NCI-H1694 (cell line): ENCODE measurements at regions not wholly inside any gene's neighbourhood (a gene's known extent, or its start where the extent isn't known, plus 50 kb on each side); places are given as distances from the start of the nearest gene placed in this dataset.
"Not testable (repeated sequence)": the region's sequence is repeated elsewhere in the genome, so short reads cannot be mapped to it uniquely, and the experiment has no call there.

ENCODE experiments used
- DNase-seq: peaks from one replicate; lab custom pipeline; 2025; lab: John Stamatoyannopoulos, UW

DNA sequence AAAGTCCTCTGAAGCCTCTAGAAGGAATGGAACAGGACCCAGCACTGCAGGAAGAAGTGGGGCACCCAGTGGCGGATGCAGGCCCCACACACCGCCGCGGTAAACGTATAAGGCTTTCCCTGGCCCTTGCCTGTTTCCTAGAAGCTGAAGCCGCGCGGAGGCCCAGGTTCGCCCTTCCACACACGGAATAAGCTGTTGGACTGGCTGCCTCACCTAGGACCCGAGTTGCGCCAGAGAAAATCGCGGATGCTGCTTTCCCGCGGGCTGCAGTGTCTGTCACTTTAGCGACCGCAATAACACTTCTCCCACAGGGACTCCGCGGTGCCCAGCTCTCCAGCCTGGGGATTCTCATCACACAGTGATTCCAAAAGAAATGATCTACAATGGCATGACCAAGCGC, 1736.9 kb downstream of the TP53TG3F start:
- DNase-seq = no peak

- no peak for DNase-seq
Measured at GRCh38 chr16:35197656-35198055, 1738.2 kb downstream of the TP53TG3F start.

DNA sequence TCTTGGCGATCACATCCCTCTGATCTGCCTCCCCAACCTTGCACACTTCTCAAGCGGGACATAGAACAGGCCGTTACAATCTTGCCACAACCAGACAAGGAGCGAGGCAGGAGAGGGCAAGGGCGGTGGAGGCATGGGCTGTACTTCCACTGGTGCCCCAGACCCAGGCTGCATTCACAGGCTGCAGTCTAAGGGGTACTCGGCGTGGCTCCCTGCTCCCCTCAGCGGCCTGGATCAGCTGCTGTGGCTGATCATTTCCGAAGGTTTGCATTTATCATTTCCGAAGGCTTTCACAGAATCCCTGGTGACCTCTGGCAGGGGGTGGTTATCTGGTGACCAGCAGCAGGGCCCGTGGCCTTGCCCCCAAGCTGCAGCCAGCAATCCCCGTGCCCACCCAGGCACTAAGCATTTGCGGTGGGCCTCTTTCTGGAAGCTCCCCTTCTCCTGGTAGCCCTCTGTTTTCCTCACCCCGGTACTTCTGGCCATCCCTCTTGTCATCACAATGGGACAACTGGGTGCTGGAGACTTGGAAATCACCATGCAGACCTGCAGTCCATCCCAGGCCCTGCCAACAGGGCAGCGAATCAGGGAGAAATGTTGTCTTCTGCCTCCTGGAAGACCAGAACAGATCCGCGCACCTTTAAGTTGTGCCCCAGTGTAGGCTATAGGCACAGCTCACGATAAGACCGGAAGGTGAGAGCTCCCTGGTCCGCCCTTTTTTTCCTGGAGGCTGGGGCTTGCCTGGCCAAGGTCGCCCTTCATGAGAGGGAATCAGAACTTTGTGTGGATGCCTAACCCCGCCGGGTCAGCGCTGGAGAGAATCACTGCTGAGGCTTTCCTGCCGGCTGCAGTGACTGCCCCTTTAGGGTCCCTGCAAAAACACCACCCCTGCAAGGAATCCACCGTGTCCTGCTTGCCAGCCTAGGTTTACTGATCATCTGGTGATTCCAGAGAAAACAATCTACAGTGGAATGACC, 1739.1 kb downstream of the TP53TG3F start:
- no peak for DNase-seq

DNA sequence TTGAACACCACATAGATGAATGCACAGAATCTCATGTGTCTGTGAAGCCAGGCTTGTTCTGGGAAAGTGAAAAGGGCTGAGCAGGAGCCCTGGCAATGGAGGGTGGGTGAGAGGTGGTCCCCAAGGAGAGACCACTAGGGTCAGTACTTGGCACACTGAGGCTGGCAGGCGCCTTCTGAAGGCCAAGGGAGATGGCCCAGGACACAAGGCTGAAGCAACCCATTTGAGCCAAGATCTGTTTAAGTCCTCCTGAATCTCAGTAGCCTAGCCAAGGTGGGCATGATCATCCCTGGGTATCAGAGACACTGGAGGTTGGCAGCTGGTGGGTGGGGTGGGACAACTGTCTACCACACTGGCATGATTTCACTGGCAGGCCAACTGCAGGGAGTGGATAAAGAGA, 1741.2 kb downstream of the TP53TG3F start:
- DNase-seq = no peak

GRCh38 chr16:35201151-35201550, 1741.7 kb downstream of the TP53TG3F start:
- DNase-seq = no peak

DNA sequence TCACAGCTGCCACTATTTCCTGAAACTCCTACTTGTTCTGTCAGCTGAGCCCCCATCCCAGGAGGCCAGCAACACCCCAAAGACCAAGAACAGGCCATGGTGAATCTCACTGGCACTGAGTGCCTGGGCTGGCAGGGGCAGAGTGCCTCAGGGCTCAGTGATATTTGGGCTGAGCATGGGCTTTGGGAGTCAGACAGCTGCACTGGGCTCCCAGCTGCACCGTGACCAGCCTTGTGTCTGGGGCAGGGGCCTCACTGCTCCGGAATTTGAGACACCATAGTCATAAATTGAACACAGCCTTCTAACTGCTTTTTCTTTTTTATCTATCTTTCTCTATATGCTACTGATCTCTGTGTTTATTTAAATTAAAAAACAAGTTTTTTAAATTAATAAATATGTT, 1744.2 kb downstream of the TP53TG3F start:
- no peak for DNase-seq

GRCh38 chr16:35207059-35207999, 1747.9 kb downstream of the TP53TG3F start:
- no peak for DNase-seq

DNA sequence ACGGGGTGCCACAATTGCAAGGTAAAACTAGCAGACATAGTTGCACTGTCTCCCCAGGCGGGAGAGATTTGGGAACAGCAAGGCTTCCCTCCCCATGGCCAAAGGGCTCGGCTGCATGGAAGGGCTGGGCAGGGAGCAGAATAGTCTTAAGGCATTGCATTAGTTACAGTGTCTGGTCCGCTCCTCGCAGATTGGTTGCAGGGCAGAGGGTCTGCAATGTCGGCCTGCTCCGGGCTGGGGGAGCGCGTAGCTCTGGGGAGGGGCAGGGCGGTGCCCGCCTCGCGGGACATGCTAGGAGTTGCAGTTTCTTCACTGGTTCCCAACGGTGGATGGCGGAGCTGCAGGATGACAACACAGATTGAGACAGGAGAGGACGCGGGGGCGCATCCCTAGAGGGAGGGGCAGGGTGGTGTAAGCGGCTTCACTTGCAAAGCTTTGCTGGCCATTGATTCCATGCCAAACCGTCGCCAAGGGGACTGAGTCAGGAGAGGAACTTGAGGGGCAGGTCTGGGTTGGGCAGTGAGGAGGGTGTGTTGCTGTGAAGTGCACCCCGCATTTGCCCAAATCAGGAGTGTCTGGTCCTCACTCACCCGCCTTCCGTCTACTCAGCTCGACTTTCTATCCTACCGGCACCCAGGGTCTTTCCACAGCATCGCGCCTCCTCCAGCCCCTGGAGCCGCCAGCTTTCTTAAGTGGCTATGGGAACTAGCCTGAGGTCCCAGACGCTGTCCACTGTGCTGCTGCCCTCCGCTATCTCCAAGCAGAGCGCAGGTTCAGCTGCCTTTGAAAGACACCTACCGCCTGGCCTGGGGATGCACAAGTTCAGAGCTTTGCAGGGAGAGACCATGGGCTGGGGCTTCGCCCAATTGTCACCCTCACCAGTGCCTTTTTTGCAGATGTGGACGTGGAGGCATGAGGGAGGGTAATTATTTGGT, 1748.9 kb downstream of the TP53TG3F start:
- DNase-seq = no peak

- DNase-seq = no peak
Measured at GRCh38 chr16:35210681-35211433, 1751.4 kb downstream of the TP53TG3F start.

DNA sequence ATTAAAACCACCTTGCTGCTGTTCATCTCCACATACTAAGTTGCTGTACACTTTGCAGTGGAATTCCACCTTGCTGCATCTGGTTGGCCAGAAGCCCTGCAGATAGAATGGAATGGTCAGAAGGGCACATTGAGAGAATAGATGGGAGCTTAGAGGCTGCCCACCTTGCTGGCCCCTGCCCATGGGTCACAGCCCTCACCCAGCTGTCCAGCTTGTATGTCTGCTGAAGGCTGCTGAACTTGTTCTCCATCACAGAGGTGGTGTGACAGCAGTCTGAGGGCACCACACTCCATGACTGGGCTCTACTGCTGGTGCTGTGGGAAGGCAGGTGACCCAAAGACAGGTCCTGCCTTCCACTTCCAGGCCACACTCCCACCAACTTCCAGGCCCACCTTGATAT, 1755.4 kb downstream of the TP53TG3F start:
- no peak for DNase-seq

DNA sequence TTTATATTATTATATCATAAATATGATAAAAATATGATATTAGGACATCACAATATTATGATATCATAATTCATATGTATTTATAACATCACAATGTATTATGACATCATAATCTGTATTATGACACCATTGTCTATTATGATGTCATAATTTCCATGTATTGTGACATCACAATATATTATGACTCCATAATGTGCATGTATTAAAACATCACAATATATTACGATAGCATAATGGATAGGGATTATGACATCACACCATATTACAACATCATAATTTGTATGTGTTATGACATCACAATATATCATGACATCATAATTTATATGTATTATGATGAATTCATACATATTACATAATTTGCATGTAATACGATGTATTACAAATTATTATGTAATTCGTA, 1755.9 kb downstream of the TP53TG3F start:
- DNase-seq = no peak

- not testable (repeated sequence) for DNase-seq
Measured at GRCh38 chr16:35216261-35216660, 1756.8 kb downstream of the TP53TG3F start.

DNA sequence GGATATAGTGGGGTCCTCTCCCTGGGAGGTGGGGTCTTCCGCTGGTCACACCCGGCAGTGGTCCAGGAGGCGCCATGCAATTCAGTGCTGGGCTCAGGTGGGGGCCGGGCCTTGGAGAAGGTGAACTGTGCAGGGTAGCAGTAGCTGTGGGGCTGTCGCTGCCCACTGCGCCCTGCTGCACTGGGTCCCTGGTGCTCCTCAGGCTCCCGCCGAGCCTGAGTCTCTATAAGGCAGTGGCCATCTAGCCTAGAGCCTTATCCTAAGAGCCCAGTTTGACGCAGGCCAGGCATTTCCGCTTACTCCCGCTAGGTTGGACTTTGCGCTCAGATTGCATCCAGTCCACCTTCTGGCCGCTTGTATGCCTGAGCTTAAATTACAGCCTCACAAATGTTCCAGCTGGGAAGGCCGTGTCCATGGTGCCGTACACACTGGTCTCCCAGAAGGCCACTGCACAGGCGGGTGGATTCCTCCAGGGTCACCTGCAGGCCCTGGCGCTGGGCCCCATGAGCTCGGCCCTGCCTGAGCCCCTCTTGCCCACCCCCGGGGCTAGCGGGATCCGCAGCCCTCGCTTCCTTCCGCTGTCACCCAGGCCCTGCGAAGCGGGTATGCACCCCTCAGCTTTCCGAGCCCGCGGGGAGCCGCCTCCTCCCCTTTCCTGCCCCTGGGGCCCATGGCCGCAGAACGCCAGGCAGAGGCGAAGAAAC, 1762.2 kb downstream of the TP53TG3F start:
- no peak for DNase-seq

- no peak for DNase-seq
Measured at GRCh38 chr16:35234679-35235078, 1775.3 kb downstream of the TP53TG3F start.

GRCh38 chr16:35239561-35239960, 1780.1 kb downstream of the TP53TG3F start:
- no peak for DNase-seq

GRCh38 chr16:35249051-35249450, 1789.6 kb downstream of the TP53TG3F start:
- DNase-seq = no peak

GRCh38 chr16:35252356-35252936, 1793.0 kb downstream of the TP53TG3F start:
- DNase-seq = no peak

- no peak for DNase-seq
Measured at GRCh38 chr16:35255186-35255803, 1795.9 kb downstream of the TP53TG3F start.

DNA sequence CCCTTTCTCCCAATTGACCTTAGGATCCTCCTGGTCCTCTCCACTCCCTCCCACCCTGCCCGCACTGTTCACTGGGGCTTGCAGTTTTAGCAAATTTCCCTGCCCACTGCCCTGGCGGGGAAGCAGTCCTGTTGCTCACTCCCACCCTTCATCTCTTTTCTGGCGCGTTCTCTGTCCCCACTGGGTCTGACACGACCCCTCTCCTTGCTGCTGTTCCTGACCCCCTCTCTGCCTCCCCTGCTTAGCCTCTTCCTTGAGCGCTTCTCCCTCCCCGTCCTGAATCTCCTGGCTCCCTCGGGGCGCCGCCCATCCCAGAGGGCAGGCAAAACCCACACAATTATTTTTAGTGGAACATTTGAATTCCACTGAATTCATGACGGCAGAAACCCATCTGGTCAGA, 1796.4 kb downstream of the TP53TG3F start:
- DNase-seq = no peak
